ENCODE measurements at regions not wholly inside any gene's neighbourhood (a gene's known extent, or its start where the extent isn't known, plus 50 kb on each side); places are given as distances from the start of the nearest gene placed in this dataset.

GRCh38 chr6:143596866-143597265, 80.9 kb upstream of the PHACTR2 start:
- TF ChIP-seq CSRNP3 (CRISPR knock-in tag; IDR thresholded peaks at IDR 0.05) (no peak), GLIS3 (CRISPR knock-in tag; IDR thresholded peaks at IDR 0.05) (no peak), RARB (CRISPR knock-in tag; IDR thresholded peaks at IDR 0.05) (no peak), PATZ1 (CRISPR knock-in tag; IDR thresholded peaks at IDR 0.05; ENCODE audit: borderline replicate concordance) (no peak), SNAI2 (CRISPR knock-in tag; IDR thresholded peaks at IDR 0.05) (no peak), ISL1 (CRISPR knock-in tag; IDR thresholded peaks at IDR 0.05) (no peak), PPARA (CRISPR knock-in tag; IDR thresholded peaks at IDR 0.05; ENCODE audit: borderline replicate concordance) (no peak), ZFP30 (CRISPR knock-in tag; IDR thresholded peaks at IDR 0.05) (no peak), POU6F1 (CRISPR knock-in tag; IDR thresholded peaks at IDR 0.05; ENCODE audit: borderline replicate concordance, low read depth) (no peak), ZC3H10 (CRISPR knock-in tag; IDR thresholded peaks at IDR 0.05) (no peak)
- TF ChIP-seq, protein P1, sequence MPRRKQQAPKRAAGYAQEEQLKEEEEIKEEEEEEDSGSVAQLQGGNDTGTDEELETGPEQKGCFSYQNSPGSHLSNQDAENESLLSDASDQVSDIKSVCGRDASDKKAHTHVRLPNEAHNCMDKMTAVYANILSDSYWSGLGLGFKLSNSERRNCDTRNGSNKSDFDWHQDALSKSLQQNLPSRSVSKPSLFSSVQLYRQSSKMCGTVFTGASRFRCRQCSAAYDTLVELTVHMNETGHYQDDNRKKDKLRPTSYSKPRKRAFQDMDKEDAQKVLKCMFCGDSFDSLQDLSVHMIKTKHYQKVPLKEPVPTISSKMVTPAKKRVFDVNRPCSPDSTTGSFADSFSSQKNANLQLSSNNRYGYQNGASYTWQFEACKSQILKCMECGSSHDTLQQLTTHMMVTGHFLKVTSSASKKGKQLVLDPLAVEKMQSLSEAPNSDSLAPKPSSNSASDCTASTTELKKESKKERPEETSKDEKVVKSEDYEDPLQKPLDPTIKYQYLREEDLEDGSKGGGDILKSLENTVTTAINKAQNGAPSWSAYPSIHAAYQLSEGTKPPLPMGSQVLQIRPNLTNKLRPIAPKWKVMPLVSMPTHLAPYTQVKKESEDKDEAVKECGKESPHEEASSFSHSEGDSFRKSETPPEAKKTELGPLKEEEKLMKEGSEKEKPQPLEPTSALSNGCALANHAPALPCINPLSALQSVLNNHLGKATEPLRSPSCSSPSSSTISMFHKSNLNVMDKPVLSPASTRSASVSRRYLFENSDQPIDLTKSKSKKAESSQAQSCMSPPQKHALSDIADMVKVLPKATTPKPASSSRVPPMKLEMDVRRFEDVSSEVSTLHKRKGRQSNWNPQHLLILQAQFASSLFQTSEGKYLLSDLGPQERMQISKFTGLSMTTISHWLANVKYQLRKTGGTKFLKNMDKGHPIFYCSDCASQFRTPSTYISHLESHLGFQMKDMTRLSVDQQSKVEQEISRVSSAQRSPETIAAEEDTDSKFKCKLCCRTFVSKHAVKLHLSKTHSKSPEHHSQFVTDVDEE (CRISPR knock-in tag; IDR thresholded peaks at IDR 0.05) = no peak
